Body of pancreas (tissue), 4 donors: ENCODE measurements at regions not wholly inside any gene's neighbourhood (a gene's known extent, or its start where the extent isn't known, plus 50 kb on each side); places are given as distances from the start of the nearest gene placed in this dataset.

Experiments
- POLR2A ChIP-seq, 3 donors: fragments of 450-650 bp; IDR thresholded peaks; one replicate each; pipeline ENCODE4 v1.6.1; 2016; ENCODE audit warnings: antibody characterized with exemption in 3 of 3, mild to moderate bottlenecking in 2 of 3
- TF ChIP-seq, protein P1 (sequence below), 7 experiments: fragments of 450-650 bp in 4 of 7; fragments of 200-600 bp in 3 of 7; sonication (generic) in 3 of 7; IDR thresholded peaks; one replicate each; pipeline ENCODE4 v1.5.1; 2016 to 2019; ENCODE audit warnings: antibody characterized with exemption in 7 of 7

DNA sequence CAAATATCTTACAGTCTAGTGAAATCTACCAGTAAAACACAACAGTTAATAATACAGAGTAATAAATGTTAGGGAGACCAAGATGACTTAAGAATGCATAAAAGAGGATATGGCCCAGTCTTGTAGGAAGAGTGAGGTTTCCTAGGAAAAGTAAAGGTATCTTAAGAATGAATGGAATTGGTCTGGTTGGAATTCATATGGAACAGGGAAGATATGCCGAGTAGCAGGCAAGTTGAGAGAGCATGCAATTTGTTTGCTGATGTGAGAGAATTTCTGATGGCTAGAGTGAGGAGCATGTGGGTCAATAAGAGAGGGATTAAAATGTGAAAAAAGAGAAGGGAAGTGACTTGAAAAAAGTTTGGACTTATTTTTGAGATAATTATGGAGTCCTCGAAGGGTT lies 512.9 kb upstream of the ZEB2 start:
- TF ChIP-seq, protein P1, sequence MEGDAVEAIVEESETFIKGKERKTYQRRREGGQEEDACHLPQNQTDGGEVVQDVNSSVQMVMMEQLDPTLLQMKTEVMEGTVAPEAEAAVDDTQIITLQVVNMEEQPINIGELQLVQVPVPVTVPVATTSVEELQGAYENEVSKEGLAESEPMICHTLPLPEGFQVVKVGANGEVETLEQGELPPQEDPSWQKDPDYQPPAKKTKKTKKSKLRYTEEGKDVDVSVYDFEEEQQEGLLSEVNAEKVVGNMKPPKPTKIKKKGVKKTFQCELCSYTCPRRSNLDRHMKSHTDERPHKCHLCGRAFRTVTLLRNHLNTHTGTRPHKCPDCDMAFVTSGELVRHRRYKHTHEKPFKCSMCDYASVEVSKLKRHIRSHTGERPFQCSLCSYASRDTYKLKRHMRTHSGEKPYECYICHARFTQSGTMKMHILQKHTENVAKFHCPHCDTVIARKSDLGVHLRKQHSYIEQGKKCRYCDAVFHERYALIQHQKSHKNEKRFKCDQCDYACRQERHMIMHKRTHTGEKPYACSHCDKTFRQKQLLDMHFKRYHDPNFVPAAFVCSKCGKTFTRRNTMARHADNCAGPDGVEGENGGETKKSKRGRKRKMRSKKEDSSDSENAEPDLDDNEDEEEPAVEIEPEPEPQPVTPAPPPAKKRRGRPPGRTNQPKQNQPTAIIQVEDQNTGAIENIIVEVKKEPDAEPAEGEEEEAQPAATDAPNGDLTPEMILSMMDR (IDR thresholded peaks at IDR 0.05): no peak
- no peak for TF ChIP-seq POLR2A (IDR thresholded peaks at IDR 0.05)
